OCI-LY3 (cell line): ENCODE measurements at regions not wholly inside any gene's neighbourhood (a gene's known extent, or its start where the extent isn't known, plus 50 kb on each side); places are given as distances from the start of the nearest gene placed in this dataset.

Experiments used
- CTCF ChIP-seq: fragments of 200-600, 300-600 bp; sonication (generic); IDR thresholded peaks from 2 replicates; pipeline ENCODE4 v1.5.1; 2014; ENCODE audit warnings: antibody characterized with exemption, low read length, low read depth
- EZH2phosphoT487 ChIP-seq: fragments of 200-600 bp; shearing (Covaris generic); IDR thresholded peaks from 2 replicates; pipeline ENCODE4 v1.6.1; 2018; ENCODE audit warnings: antibody characterized with exemption, mixed run types, low read depth

- TF ChIP-seq CTCF = no peak
- no peak for TF ChIP-seq EZH2phosphoT487
Observed at GRCh38 chr2:188132385-188132784, 159.3 kb upstream of the GULP1 start.
